Type B pancreatic cell (in vitro differentiated cells): ENCODE measurements at regions not wholly inside any gene's neighbourhood (a gene's known extent, or its start where the extent isn't known, plus 50 kb on each side); places are given as distances from the start of the nearest gene placed in this dataset.

ENCODE experiments used
- DNase-seq: peaks from one replicate; pipeline ENCODE4 v3.0.0; 2021; ENCODE audit warnings: mixed read lengths; ENCODE audit not compliant: unreplicated experiment; ENCODE audit errors: extremely low spot score
- H3K27ac Mint-ChIP-seq: 2 replicates; pipeline ENCODE4 v1.8.0; 2021; ENCODE audit warnings: mild to moderate bottlenecking, mixed read lengths
- H3K27me3 Mint-ChIP-seq: 2 replicates; pipeline ENCODE4 v1.8.0; 2021; ENCODE audit warnings: mixed read lengths
- H3K36me3 Mint-ChIP-seq: 2 replicates; pipeline ENCODE4 v1.8.0; 2021; ENCODE audit warnings: mixed read lengths
- H3K4me1 Mint-ChIP-seq: one replicate; pipeline ENCODE4 v1.8.0; 2021; ENCODE audit warnings: mixed read lengths; ENCODE audit not compliant: unreplicated experiment
- H3K4me3 Mint-ChIP-seq: 2 replicates; pipeline ENCODE4 v1.8.0; 2021; ENCODE audit warnings: mild to moderate bottlenecking, mixed read lengths
- H3K9me3 Mint-ChIP-seq: 2 replicates; pipeline ENCODE4 v1.8.0; 2021; ENCODE audit warnings: mixed read lengths
- CTCF ChIP-seq: fragments of 200-600 bp; sonication (generic); conservative IDR thresholded peaks from 2 replicates; pipeline ENCODE4 v1.5.0; 2021; ENCODE audit warnings: antibody characterized with exemption, mild to moderate bottlenecking

GRCh38 chr14:83594874-83595273 lies 1935.1 kb upstream of the FLRT2 start:
- Mint-ChIP-seq H3K27ac (no peak overlapping the region), H3K36me3 (no peaks in the 10 kb centered on the region)

DNA sequence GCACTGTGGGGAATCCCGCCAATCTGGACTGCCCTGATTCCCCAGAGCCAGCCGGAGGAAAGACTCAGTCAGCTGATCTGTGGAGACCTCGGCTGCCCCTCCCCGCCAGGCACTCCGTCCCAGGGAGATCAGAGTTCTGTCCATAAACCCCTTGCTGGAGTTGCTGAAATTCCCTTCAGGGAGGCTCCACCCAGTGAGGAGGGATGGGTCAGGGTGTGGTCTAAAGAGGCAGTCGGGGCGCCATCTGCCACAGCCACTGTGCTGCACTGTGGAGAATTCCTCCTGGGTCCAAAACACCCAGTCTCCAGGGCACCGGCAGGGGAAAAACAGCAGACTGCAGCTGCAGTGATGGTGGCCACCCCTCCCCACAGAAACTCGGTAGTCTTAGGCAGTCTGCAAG lies 1922.3 kb upstream of the FLRT2 start:
- Mint-ChIP-seq H3K36me3 (no peaks in the 10 kb centered on the region), H3K4me3 (no peak overlapping the region), H3K4me1 (peaks cover 5% of the 10 kb centered on the region), H3K9me3 (no peaks in the 10 kb centered on the region), H3K27me3 (no peaks in the 10 kb centered on the region), H3K27ac (no peak overlapping the region)
- DNase-seq, result no peak
- TF ChIP-seq CTCF, result no peak

More at GRCh38 chr14:83594874-83595273, 1935.1 kb upstream of the FLRT2 start:
- no peaks in the 10 kb centered on the region for H3K27me3 Mint-ChIP-seq
- no peak for TF ChIP-seq CTCF
- H3K4me3 Mint-ChIP-seq, result no peak overlapping the region
- H3K4me1 Mint-ChIP-seq, result no peaks in the 10 kb centered on the region
- DNase-seq, result no peak
- H3K9me3 Mint-ChIP-seq, result no peaks in the 10 kb centered on the region

DNA sequence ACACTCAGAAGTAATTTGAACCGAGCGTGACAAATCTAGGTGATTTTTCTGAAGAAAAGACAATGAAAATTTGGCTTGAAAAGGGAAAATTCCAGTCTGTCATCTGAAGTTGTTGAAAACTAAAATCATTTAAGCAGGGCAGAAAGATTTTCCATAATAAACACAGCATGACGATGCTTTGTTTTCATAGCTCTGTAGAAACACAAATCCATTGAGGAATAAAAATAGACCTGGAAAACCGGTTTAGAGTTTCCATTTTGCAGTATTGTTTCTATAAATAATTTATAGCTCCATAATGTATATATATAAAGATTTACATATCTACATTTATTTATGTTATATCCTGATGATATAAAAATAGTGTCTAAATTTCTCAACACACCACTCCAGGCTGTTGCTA lies 1918.5 kb upstream of the FLRT2 start:
- Mint-ChIP-seq H3K27me3 (no peaks in the 10 kb centered on the region), H3K9me3 (peaks cover 4% of the 10 kb centered on the region), H3K4me3 (no peak overlapping the region), H3K27ac (no peak overlapping the region), H3K4me1 (peaks cover 5% of the 10 kb centered on the region), H3K36me3 (no peaks in the 10 kb centered on the region)
- TF ChIP-seq CTCF, result no peak
- no peak for DNase-seq

GRCh38 chr14:83611906-83612390 lies 1918.0 kb upstream of the FLRT2 start:
- Mint-ChIP-seq H3K9me3 (peaks cover 4% of the 10 kb centered on the region), H3K27me3 (no peaks in the 10 kb centered on the region), H3K4me3 (no peak overlapping the region), H3K4me1 (peaks cover 5% of the 10 kb centered on the region), H3K36me3 (no peaks in the 10 kb centered on the region), H3K27ac (no peak overlapping the region)
- TF ChIP-seq CTCF, result no peak
- DNase-seq, result no peak

DNA sequence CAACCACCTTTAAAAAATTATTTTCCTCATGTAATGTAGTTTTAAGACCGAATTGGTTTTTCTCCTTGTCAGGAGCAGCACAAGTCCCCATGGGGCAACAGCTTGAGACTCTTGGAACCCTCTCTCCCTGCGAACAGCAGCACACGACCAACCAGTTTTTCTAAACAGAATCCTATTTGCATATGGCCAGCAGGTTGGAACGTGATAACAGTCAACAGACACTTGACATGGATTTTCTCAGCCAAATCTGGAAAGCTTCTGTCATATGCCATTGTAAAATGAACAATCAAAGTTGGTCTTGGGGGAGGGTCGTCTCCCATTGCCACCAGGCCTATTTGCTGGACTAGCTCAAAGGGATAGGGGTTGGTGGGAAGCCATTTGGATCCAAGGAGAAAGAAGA lies 1915.0 kb upstream of the FLRT2 start:
- Mint-ChIP-seq H3K4me3 (no peak overlapping the region), H3K27ac (no peak overlapping the region), H3K4me1 (peaks cover 5% of the 10 kb centered on the region), H3K9me3 (peaks cover 4% of the 10 kb centered on the region), H3K36me3 (no peaks in the 10 kb centered on the region), H3K27me3 (no peaks in the 10 kb centered on the region)
- no peak for DNase-seq
- no peak for TF ChIP-seq CTCF

- Mint-ChIP-seq H3K4me1 (no peaks in the 10 kb centered on the region), H3K27ac (no peak overlapping the region), H3K36me3 (peaks cover 3% of the 10 kb centered on the region), H3K9me3 (peaks cover 4% of the 10 kb centered on the region), H3K27me3 (no peaks in the 10 kb centered on the region), H3K4me3 (no peak overlapping the region)
- no peak for TF ChIP-seq CTCF
- DNase-seq, result no peak
These were observed 1905.4 kb upstream of the FLRT2 start for GRCh38 chr14:83624541-83624940.
